ENCODE measurements at regions not wholly inside any gene's neighbourhood (a gene's known extent, or its start where the extent isn't known, plus 50 kb on each side); places are given as distances from the start of the nearest gene placed in this dataset.

DNA sequence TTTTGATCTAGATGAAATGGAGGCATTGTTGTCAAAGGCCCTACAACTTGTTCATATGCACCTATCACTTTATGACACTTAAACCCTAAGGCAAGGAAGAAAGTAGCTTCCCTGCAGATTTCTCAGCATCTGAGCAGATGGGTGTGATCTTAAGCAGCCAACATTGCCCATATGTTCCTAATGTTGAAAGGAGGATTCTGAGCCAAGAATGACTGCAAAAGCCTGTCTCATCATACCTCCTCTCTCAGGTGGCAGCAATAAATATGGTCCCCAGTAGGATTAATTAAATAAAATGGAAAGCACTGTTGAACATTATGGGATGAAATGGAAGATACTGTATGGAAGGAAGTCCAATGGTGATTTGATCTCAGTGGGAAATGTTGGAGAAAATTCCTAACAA is 538.1 kb upstream of the MAN1A1 start:
- intact Hi-C loops (cut with DNase I): no loop called here
- Histone ChIP-seq H3K36me3 (no peaks in the 10 kb centered on the region), H3K4me1 (no peaks in the 10 kb centered on the region), H3K27ac (no peak overlapping the region), H3K9me3 (no peaks in the 10 kb centered on the region), H3K27me3 (no peaks in the 10 kb centered on the region), H3K4me3 (no peak overlapping the region)
- DNase-seq (no peak), ATAC-seq (no peak)
- TF ChIP-seq, protein P1, sequence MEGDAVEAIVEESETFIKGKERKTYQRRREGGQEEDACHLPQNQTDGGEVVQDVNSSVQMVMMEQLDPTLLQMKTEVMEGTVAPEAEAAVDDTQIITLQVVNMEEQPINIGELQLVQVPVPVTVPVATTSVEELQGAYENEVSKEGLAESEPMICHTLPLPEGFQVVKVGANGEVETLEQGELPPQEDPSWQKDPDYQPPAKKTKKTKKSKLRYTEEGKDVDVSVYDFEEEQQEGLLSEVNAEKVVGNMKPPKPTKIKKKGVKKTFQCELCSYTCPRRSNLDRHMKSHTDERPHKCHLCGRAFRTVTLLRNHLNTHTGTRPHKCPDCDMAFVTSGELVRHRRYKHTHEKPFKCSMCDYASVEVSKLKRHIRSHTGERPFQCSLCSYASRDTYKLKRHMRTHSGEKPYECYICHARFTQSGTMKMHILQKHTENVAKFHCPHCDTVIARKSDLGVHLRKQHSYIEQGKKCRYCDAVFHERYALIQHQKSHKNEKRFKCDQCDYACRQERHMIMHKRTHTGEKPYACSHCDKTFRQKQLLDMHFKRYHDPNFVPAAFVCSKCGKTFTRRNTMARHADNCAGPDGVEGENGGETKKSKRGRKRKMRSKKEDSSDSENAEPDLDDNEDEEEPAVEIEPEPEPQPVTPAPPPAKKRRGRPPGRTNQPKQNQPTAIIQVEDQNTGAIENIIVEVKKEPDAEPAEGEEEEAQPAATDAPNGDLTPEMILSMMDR (IDR thresholded peaks at IDR 0.05): no peak

DNA sequence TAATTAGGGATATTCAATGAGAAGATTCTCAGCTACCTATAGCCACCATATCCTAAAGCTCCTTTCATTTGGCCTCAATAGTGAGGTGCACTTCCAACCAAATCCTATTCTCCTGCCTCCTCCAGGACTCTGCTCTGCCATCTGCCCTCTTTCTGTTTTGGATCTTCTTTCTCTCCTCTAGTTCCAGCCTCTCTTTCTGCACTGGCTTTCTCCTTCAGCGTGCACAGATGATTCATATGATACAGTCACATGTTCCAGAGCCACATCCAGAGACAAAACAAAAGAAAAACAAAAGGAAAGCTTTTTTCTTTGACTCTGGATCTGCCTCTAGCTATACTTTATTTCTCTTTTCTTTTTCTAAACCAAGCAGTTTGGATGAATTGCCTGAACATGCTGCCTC is 531.9 kb upstream of the MAN1A1 start:
- Histone ChIP-seq H3K4me1 (no peaks in the 10 kb centered on the region), H3K27ac (no peak overlapping the region), H3K4me3 (no peak overlapping the region), H3K9me3 (no peaks in the 10 kb centered on the region), H3K27me3 (no peaks in the 10 kb centered on the region), H3K36me3 (no peaks in the 10 kb centered on the region)
- intact Hi-C loops (cut with DNase I): no loop called here
- TF ChIP-seq, protein P1 (IDR thresholded peaks at IDR 0.05): no peak
- ATAC-seq: no peak
- no peak for DNase-seq

DNA sequence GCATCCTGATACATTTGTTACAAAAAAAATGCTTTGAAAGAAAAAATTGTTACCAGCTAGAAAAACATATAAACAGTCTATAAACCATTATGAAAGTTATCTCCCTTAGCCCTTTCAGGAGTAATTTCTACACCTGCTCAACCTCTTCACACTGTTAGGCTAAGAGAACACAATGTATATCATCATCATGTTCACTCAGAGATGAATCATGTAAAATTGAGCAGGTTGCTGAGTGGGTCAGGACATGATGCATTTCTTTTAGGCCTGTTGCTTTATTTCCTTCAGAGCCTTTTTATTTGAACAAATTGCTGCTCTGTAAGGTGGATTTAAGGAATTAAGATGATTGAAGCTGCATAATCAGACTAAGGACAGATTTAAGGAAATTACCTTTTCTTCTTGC is 531.3 kb upstream of the MAN1A1 start:
- Histone ChIP-seq H3K27me3 (no peaks in the 10 kb centered on the region), H3K4me1 (no peaks in the 10 kb centered on the region), H3K4me3 (no peak overlapping the region), H3K27ac (no peak overlapping the region), H3K36me3 (no peaks in the 10 kb centered on the region), H3K9me3 (no peaks in the 10 kb centered on the region)
- ATAC-seq: no peak
- no peak for DNase-seq
- intact Hi-C loops (cut with DNase I): no loop called here
- TF ChIP-seq, protein P1 (IDR thresholded peaks at IDR 0.05): no peak

DNA sequence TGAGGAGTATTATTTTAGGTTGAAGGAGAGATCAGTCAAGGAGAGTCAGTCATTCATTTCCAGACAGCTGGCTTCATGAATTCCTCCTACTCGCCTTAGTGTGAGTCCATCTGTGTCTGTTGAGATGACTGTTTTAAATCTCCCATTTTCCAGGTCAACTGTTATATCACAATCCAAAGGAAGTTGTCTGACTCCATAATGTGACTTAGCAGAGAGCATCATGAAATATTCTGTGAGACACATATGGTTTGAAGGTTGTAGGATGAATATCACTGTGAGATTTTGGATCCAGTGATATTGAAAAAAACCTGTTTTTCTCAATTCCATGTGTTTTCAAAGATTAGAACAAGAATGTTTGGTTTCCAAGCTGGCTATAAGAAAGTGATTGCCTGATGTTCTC is 530.2 kb upstream of the MAN1A1 start:
- TF ChIP-seq, protein P1 (IDR thresholded peaks at IDR 0.05): no peak
- no peak for ATAC-seq
- no peaks in the 10 kb centered on the region for H3K36me3 ChIP-seq
- intact Hi-C loops (cut with DNase I): no loop called here
- H3K4me1 ChIP-seq: no peaks in the 10 kb centered on the region
- no peaks in the 10 kb centered on the region for H3K9me3 ChIP-seq
- H3K4me3 ChIP-seq: no peak overlapping the region
- no peak overlapping the region for H3K27ac ChIP-seq
- no peaks in the 10 kb centered on the region for H3K27me3 ChIP-seq
- no peak for DNase-seq

DNA sequence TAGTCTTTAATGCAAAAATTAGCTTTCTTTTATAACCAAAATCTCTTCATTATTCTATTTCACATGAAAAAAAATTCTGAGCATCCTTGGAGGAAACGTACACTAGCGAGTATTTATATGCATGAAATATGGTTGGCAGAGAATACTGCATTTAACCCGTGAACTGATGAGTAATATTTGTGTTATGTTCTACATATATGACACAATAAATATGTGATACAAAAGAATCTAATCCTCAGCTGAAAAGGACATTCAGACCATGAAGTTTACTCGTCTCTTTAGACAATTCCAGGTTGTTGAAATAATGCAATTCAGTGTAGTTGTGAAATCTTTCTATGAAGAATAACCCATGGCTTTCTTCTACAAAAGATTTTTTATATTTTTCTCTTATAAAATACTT is 524.8 kb upstream of the MAN1A1 start:
- Histone ChIP-seq H3K27ac (no peak overlapping the region), H3K36me3 (no peaks in the 10 kb centered on the region), H3K4me3 (no peak overlapping the region), H3K9me3 (no peaks in the 10 kb centered on the region), H3K4me1 (no peaks in the 10 kb centered on the region), H3K27me3 (no peaks in the 10 kb centered on the region)
- TF ChIP-seq, protein P1 (IDR thresholded peaks at IDR 0.05): no peak
- DNase-seq (no peak), ATAC-seq (no peak)
- intact Hi-C loops (cut with DNase I): no loop called here

DNA sequence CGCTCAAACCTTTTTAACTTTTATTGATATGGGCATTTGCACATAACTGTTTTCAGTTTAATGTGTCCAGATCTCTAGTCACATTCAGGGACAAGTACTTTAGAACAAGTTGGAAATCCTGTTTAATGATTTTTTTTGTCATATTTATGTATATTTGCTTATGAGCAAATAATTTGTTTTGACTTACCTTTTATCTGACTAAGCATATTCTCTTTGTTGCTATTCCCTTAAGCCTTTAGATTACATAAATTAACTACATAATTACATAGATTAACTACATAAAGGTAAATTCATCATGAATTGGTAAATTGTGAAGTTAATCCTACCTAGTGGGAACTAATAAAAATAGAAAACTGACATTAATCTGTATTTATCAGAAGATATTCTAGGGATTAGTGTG is 523.5 kb upstream of the MAN1A1 start:
- H3K4me3 ChIP-seq: no peak overlapping the region
- H3K9me3 ChIP-seq: no peaks in the 10 kb centered on the region
- H3K4me1 ChIP-seq: no peaks in the 10 kb centered on the region
- no peak for ATAC-seq
- no peaks in the 10 kb centered on the region for H3K36me3 ChIP-seq
- no peak overlapping the region for H3K27ac ChIP-seq
- H3K27me3 ChIP-seq: no peaks in the 10 kb centered on the region
- TF ChIP-seq, protein P1 (IDR thresholded peaks at IDR 0.05): no peak
- no peak for DNase-seq
- intact Hi-C loops (cut with DNase I): no loop called here

Measured in upper lobe of right lung (tissue), 1 donor.